ENCODE measurements at regions not wholly inside any gene's neighbourhood (a gene's known extent, or its start where the extent isn't known, plus 50 kb on each side); places are given as distances from the start of the nearest gene placed in this dataset.

DNA sequence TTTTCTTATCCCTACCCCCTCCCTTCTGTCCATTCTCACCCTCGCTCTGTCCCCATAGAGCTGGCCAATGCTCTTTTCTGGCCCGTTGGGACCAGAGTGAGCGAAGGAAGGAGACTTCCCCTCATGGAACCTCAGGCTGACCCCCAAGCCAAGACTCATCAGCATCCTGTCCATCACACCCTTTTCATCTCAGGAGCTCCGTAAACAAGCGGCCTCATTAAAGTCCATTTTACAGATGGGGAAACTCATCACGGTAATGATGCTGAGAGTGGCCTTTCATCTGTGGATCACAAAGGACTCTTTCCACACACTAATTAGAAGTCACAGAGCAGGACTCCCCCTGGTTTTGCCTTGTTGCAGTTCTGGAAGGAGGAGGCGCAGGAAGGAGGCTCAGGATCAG is 67.4 kb upstream of the SLC34A2 start:
- 0 out of 2 replicates have a peak, but pooled peaks cover 2% of the 10 kb centered on the region for H3K4me1 ChIP-seq (ENCODE audit: control insufficient read depth, low read length)
- no peak overlapping the region for H3K4me3 ChIP-seq (ENCODE audit: low read length)
- no peaks in the 10 kb centered on the region for H3K79me2 ChIP-seq (ENCODE audit: control insufficient read depth, low read length)
- no peaks in the 10 kb centered on the region for H3K36me3 ChIP-seq (ENCODE audit: control insufficient read depth, low read length)
- no peak overlapping the region for H3K4me2 ChIP-seq (ENCODE audit: low read length)
- no peaks in the 10 kb centered on the region for H4K20me1 ChIP-seq (ENCODE audit: control insufficient read depth, insufficient read depth, low read depth, low read length)
- no peaks in the 10 kb centered on the region for H3F3A ChIP-seq (ENCODE audit: control insufficient read depth, insufficient read depth)
- H3K9me2 ChIP-seq (replicated peaks; ENCODE audit: control insufficient read depth, low read length), result no peaks in the 10 kb centered on the region
- TF ChIP-seq EZH2phosphoT487 (IDR thresholded peaks at IDR 0.05; ENCODE audit: borderline replicate concordance, low read length), result no peak
- TF ChIP-seq, protein P1, sequence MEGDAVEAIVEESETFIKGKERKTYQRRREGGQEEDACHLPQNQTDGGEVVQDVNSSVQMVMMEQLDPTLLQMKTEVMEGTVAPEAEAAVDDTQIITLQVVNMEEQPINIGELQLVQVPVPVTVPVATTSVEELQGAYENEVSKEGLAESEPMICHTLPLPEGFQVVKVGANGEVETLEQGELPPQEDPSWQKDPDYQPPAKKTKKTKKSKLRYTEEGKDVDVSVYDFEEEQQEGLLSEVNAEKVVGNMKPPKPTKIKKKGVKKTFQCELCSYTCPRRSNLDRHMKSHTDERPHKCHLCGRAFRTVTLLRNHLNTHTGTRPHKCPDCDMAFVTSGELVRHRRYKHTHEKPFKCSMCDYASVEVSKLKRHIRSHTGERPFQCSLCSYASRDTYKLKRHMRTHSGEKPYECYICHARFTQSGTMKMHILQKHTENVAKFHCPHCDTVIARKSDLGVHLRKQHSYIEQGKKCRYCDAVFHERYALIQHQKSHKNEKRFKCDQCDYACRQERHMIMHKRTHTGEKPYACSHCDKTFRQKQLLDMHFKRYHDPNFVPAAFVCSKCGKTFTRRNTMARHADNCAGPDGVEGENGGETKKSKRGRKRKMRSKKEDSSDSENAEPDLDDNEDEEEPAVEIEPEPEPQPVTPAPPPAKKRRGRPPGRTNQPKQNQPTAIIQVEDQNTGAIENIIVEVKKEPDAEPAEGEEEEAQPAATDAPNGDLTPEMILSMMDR (IDR thresholded peaks at IDR 0.05; ENCODE audit: low read depth, low read length, poor library complexity, severe bottlenecking), result no peak
- H3K27me3 ChIP-seq (ENCODE audit: control insufficient read depth, low read length), result no peaks in the 10 kb centered on the region
- no peak overlapping the region for H3K27ac ChIP-seq (ENCODE audit: low read depth, low read length)
- no peaks in the 10 kb centered on the region for H3K9me3 ChIP-seq (ENCODE audit: control insufficient read depth, insufficient read depth, low read length)

- TF ChIP-seq, protein P1 (IDR thresholded peaks at IDR 0.05; ENCODE audit: low read depth, low read length, poor library complexity, severe bottlenecking), result no peak
- no peak for TF ChIP-seq EZH2phosphoT487 (IDR thresholded peaks at IDR 0.05; ENCODE audit: borderline replicate concordance, low read length)
- no peaks in the 10 kb centered on the region for H3K36me3 ChIP-seq (ENCODE audit: control insufficient read depth, low read length)
- H3F3A ChIP-seq (ENCODE audit: control insufficient read depth, insufficient read depth), result no peaks in the 10 kb centered on the region
- no peak overlapping the region for H3K4me3 ChIP-seq (ENCODE audit: low read length)
- no peaks in the 10 kb centered on the region for H3K27me3 ChIP-seq (ENCODE audit: control insufficient read depth, low read length)
- H3K4me1 ChIP-seq (ENCODE audit: control insufficient read depth, low read length), result 0 out of 2 replicates have a peak, but pooled peaks cover 2% of the 10 kb centered on the region
- no peak overlapping the region for H3K27ac ChIP-seq (ENCODE audit: low read depth, low read length)
- H3K9me2 ChIP-seq (replicated peaks; ENCODE audit: control insufficient read depth, low read length), result no peaks in the 10 kb centered on the region
- no peaks in the 10 kb centered on the region for H4K20me1 ChIP-seq (ENCODE audit: control insufficient read depth, insufficient read depth, low read depth, low read length)
- H3K79me2 ChIP-seq (ENCODE audit: control insufficient read depth, low read length), result no peaks in the 10 kb centered on the region
- H3K9me3 ChIP-seq (ENCODE audit: control insufficient read depth, insufficient read depth, low read length), result no peaks in the 10 kb centered on the region
- H3K4me2 ChIP-seq (ENCODE audit: low read length), result no peak overlapping the region
These were observed 65.5 kb upstream of the SLC34A2 start for GRCh38 chr4:25590171-25590570.

DNA sequence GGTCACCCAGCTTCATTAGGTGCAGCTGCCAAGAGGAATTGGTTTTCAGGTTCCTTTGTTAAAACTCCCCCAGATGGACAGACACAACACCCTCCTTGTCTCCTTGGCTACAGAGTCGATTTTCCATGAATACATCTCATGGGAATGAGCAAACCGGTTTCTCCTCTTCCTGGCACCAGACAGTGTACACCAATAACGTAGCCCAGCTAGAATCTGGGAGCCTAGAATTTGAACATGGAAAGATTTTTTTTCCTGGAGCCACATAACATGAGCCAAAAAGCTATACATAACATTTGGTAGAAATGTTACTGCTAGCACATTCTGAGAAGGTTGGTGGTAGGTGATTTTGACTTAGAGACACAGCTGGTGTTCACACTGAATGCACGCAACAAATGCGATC is 62.9 kb upstream of the SLC34A2 start:
- no peaks in the 10 kb centered on the region for H3K79me2 ChIP-seq (ENCODE audit: control insufficient read depth, low read length)
- H3K36me3 ChIP-seq (ENCODE audit: control insufficient read depth, low read length), result no peaks in the 10 kb centered on the region
- H3K4me2 ChIP-seq (ENCODE audit: low read length), result no peak overlapping the region
- H3K4me1 ChIP-seq (ENCODE audit: control insufficient read depth, low read length), result no peaks in the 10 kb centered on the region
- H4K20me1 ChIP-seq (ENCODE audit: control insufficient read depth, insufficient read depth, low read depth, low read length), result no peaks in the 10 kb centered on the region
- H3K27ac ChIP-seq (ENCODE audit: low read depth, low read length), result no peak overlapping the region
- TF ChIP-seq EZH2phosphoT487 (IDR thresholded peaks at IDR 0.05; ENCODE audit: borderline replicate concordance, low read length), result no peak
- TF ChIP-seq, protein P1 (IDR thresholded peaks at IDR 0.05; ENCODE audit: low read depth, low read length, poor library complexity, severe bottlenecking), result no peak
- no peaks in the 10 kb centered on the region for H3K9me2 ChIP-seq (replicated peaks; ENCODE audit: control insufficient read depth, low read length)
- no peaks in the 10 kb centered on the region for H3K27me3 ChIP-seq (ENCODE audit: control insufficient read depth, low read length)
- no peak overlapping the region for H3K4me3 ChIP-seq (ENCODE audit: low read length)
- no peaks in the 10 kb centered on the region for H3K9me3 ChIP-seq (ENCODE audit: control insufficient read depth, insufficient read depth, low read length)
- no peaks in the 10 kb centered on the region for H3F3A ChIP-seq (ENCODE audit: control insufficient read depth, insufficient read depth)
